Activated naive CD4-positive, alpha-beta T cell treated with Interleukin-2 at 50 U/mL for 16 hours (primary cell): ENCODE measurements at regions not wholly inside any gene's neighbourhood (a gene's known extent, or its start where the extent isn't known, plus 50 kb on each side); places are given as distances from the start of the nearest gene placed in this dataset.

Experiments
- DNase-seq: peaks from one replicate; pipeline ENCODE4 v3.0.0-alpha.2; 2020

DNA sequence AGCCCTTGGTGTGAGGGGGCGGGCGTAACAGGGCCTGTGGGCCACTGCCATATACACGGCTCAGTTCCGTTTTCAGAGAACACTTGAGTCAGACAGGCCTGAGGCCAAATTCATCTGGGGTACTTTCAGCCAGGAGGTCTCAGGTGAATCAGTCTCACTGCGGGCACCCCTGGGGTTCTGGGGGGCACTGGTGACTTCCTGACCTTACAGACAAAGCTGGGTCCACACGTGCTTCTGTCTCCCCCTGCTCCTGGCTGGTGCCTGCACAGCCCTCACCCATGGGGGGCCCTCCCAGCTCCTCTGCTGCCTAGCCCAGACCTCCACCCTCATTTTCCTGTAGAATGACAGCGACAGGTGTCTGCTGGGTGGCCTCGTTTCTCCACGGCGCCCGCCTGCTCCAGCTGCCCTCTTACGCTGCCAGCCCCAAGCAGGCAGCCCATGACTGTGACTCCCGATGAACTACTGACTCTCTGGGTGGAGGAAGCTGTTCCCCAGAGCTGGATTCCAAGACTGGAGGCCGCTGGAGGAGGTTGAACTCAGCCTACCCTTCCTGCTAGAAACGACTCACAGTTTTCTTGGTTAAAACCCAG is 374.1 kb upstream of the IRX4 start:
- no peak for DNase-seq

DNA sequence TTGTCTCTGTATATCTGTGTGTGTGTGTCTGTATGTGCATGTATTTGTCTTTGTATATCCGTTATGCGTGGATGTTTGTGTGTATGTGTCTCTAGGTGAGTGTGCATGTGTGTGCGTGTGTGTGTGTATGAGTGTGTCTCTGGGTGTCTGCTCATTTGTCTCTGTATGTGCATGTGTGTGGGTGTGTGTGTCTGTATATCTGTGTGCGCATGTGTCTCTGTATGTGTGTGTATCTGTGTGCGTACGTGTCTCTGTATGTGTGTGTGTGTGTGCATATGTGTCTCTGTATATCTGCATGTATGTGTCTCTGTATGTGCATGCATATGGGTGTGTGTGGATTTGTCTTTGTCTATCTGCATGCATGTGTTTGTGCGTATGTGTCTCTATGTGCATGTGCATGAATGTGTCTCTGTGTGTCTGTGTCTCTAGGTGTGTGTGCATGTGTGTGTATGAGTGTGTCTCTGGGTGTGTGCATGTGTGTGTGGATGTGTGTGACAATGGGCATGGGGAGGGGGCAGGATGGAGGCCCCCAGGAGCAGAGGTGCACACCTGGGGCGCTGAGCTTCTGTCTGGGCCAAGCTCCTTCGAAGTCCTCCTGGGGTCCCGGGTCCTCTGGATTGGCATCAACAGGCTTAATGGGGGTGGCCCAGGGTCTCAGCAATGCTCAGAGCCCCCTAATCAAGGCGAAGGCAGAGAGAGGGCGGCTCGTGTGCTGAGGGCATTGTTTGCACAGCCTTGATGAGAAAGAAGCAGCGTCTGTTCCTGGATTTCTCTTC is 373.4 kb upstream of the IRX4 start:
- no peak for DNase-seq

GRCh38 chr5:2254880-2255750 is 372.4 kb upstream of the IRX4 start:
- DNase-seq = no peak

DNA sequence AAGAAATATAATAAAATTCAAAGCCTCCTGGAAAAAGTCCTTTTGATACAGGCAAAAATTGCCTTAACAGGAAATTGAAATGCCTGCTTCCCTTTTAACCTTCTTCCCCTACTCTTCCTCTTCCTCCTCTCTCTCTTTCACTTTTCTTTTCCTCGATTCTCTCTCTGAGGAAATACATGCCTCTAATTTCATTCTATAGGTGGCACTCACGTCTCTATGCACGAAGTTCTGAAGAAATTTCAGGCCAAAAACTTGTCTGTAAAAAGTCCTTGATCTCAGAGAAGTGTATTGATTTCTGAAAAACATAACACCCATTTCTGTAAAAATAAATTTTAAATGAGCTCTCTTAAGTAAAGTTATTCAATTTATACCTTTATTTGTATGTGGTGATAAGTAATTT is 371.7 kb upstream of the IRX4 start:
- no peak for DNase-seq

DNA sequence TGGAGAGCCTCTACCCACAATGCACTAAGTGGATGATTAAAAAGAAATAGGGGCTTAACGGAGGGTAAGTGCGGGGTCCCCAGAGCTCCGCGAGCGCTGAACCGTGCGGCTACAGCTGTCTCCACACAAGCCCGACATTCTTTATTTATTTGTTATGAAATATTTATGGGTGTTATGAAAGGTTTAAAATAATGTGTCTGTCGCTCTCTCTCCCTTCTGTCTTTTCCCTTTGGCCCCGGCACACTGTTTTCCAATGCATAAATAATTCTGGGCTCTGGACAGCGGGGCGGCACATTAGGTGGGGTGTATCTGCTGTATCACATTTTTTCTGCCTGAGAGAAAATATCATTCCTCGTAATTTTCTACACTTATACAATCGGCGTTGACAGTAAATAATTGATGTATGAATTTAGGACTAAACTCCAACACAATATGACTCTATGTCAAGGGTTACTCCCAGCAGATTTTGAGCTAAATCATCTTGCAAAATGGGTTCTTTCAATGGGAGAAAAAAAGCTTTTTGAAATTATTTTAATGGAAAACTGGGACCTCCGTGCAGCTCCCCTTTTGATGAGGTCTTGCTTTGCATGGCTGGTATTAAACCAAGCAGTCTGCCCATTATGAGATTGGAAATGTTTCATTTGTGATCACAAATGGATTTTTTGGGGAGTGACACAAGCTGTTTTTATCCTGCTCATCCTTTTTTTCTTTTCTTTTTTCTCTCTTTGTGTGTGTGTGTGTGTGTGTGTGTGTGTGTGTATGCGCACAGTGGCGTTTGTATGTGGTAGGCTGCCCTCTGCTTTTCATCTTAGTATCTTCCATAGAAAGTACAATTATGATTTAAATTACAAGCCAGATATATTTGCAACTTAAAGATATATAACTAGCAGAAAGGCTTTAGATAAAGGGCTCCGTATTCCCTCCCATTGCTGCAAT is 370.6 kb upstream of the IRX4 start:
- DNase-seq = no peak

GRCh38 chr5:2251751-2252150 is 369.0 kb upstream of the IRX4 start:
- no peak for DNase-seq

GRCh38 chr5:2251298-2251697 is 368.6 kb upstream of the IRX4 start:
- DNase-seq = no peak

- no peak for DNase-seq
Measured at GRCh38 chr5:2250365-2250950, 367.7 kb upstream of the IRX4 start.

- no peak for DNase-seq
Measured at GRCh38 chr5:2249442-2249841, 366.7 kb upstream of the IRX4 start.

DNA sequence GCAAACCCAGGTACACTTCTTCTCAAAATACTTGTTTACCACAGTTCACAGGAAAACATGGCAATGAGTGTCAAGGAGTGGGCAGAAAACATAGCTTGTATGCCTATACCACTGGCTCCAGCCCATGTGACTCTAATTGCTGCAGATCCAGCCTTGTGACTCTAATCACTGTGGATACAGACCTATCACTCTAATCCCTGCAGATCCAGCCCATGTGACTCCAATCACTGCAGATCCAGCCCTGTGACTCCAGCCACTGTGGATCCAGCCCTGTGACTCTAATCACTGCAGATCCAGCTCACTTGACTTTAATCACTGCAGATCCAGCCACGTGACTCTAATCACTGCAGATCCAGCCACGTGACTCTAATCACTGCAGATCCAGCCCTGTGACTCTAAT is 366.3 kb upstream of the IRX4 start:
- DNase-seq = no peak

- no peak for DNase-seq
Measured at GRCh38 chr5:2242539-2242938, 359.8 kb upstream of the IRX4 start.

- DNase-seq = no peak
Measured at GRCh38 chr5:2241842-2242241, 359.1 kb upstream of the IRX4 start.

- no peak for DNase-seq
Measured at GRCh38 chr5:2240118-2240904, 357.6 kb upstream of the IRX4 start.

- DNase-seq = no peak
Measured at GRCh38 chr5:2239201-2239910, 356.6 kb upstream of the IRX4 start.

- DNase-seq = no peak
Measured at GRCh38 chr5:2238732-2239131, 356.0 kb upstream of the IRX4 start.

GRCh38 chr5:2227433-2227832 is 344.7 kb upstream of the IRX4 start:
- DNase-seq = no peak

- DNase-seq = no peak
Measured at GRCh38 chr5:2224689-2225088, 342.0 kb upstream of the IRX4 start.

DNA sequence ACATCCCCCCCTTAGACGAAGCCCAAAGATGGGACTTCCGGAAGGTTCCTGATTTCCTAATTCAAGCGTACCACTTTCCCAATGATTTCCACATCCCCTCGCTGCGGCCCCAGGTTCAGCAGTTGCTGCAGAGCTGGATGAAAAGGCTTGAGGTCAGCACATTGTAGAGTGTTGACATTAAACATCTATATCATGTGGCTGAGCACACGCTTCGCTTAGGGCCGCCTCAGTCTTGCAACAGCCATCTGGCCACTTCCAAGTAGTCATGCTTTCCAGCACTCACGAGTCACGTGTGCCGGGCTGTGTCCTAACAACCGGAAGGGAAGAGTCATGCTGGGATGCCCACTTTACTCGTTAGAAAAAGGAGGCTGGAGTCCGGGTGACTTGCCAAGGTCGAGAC is 340.6 kb upstream of the IRX4 start:
- no peak for DNase-seq

DNA sequence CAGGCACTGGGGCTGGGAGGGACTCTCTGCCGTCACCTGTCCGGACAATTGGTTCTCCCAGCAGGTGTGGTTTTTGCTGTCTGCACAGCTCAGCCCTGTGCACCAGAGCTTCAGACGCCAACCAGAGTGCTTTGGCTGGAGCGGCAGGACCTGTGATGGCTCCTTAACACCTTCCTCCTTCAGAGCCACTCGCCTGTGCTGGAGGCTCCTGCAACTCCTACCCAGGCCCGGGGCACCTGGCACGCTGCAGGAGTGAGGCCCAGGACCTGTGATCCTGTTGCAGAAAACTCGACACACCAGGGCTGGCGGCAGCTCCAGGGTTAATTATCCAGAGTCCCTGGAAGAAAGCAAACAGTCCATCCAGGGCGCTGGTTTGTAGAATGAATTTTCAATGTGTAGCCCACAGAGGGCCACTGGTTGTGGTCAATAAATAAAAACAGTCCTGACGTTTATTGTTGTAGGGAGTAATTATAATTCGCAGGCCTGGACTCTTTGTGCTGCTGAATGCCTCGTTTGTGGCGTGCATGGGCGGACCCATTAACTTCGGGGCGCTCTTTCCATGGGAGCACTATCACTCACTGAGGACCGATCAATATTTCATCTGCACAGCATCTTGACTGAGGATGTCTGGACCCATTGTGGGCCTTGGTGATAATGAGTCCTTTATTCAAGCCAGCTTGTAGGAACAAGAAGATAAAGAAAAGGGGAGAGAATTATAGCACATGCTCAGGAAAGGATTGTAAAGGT is 339.7 kb upstream of the IRX4 start:
- no peak for DNase-seq

DNA sequence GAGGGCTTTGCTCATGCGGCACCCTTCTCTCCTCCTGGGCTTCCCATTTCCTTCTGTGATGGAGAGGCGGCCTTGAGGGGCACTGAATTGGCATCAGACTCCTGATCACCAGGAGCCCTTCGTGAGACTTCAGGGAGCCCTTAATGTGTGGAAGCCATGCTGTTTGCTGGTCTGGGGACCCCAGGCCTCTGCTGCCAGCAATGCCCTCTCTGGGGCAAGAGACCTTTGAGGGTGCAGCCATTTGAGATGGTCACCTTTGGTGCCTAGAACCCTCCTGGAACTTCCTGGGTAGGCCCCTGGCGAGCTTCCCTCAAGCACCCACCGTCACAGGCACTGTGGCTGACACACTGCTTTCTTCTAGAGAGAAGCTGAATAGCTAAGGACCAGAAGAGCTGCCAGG is 338.7 kb upstream of the IRX4 start:
- no peak for DNase-seq
